Type B pancreatic cell (in vitro differentiated cells): ENCODE measurements at regions not wholly inside any gene's neighbourhood (a gene's known extent, or its start where the extent isn't known, plus 50 kb on each side); places are given as distances from the start of the nearest gene placed in this dataset.

Experiments
- DNase-seq: peaks from one replicate; pipeline ENCODE4 v3.0.0; 2021; ENCODE audit warnings: mixed read lengths; ENCODE audit not compliant: unreplicated experiment; ENCODE audit errors: extremely low spot score
- H3K27ac Mint-ChIP-seq: 2 replicates; pipeline ENCODE4 v1.8.0; 2021; ENCODE audit warnings: mild to moderate bottlenecking, mixed read lengths
- H3K27me3 Mint-ChIP-seq: 2 replicates; pipeline ENCODE4 v1.8.0; 2021; ENCODE audit warnings: mixed read lengths
- H3K36me3 Mint-ChIP-seq: 2 replicates; pipeline ENCODE4 v1.8.0; 2021; ENCODE audit warnings: mixed read lengths
- H3K4me1 Mint-ChIP-seq: one replicate; pipeline ENCODE4 v1.8.0; 2021; ENCODE audit warnings: mixed read lengths; ENCODE audit not compliant: unreplicated experiment
- H3K4me3 Mint-ChIP-seq: 2 replicates; pipeline ENCODE4 v1.8.0; 2021; ENCODE audit warnings: mild to moderate bottlenecking, mixed read lengths
- H3K9me3 Mint-ChIP-seq: 2 replicates; pipeline ENCODE4 v1.8.0; 2021; ENCODE audit warnings: mixed read lengths
- TF ChIP-seq, protein P1 (sequence below): fragments of 200-600 bp; sonication (generic); conservative IDR thresholded peaks from 2 replicates; pipeline ENCODE4 v1.5.0; 2021; ENCODE audit warnings: antibody characterized with exemption, mild to moderate bottlenecking

DNA sequence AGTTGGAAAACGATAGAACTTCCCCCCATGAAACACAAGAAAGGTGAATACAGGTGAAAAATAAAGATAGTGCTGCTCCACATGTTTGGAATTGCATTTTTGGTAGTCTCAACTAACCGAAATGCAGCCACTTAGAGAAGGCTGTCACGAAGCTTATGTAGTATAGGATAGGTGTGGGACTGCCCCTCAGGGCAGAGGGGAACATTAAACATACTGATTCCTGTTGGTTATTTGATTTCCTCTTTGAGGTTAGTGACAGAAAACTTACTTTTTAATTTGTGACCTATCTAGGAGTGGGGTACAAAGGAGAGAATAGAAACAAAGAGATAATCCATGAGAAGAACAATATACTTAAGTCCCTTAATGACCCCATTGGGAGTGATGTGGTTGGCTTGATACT lies 85.8 kb upstream of the SATB1 start:
- H3K4me1 Mint-ChIP-seq = no peaks in the 10 kb centered on the region
- no peaks in the 10 kb centered on the region for H3K27me3 Mint-ChIP-seq
- DNase-seq = no peak
- TF ChIP-seq, protein P1, sequence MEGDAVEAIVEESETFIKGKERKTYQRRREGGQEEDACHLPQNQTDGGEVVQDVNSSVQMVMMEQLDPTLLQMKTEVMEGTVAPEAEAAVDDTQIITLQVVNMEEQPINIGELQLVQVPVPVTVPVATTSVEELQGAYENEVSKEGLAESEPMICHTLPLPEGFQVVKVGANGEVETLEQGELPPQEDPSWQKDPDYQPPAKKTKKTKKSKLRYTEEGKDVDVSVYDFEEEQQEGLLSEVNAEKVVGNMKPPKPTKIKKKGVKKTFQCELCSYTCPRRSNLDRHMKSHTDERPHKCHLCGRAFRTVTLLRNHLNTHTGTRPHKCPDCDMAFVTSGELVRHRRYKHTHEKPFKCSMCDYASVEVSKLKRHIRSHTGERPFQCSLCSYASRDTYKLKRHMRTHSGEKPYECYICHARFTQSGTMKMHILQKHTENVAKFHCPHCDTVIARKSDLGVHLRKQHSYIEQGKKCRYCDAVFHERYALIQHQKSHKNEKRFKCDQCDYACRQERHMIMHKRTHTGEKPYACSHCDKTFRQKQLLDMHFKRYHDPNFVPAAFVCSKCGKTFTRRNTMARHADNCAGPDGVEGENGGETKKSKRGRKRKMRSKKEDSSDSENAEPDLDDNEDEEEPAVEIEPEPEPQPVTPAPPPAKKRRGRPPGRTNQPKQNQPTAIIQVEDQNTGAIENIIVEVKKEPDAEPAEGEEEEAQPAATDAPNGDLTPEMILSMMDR = no peak
- peaks cover 9% of the 10 kb centered on the region for H3K9me3 Mint-ChIP-seq
- H3K4me3 Mint-ChIP-seq = no peak overlapping the region
- H3K36me3 Mint-ChIP-seq = no peaks in the 10 kb centered on the region
- no peak overlapping the region for H3K27ac Mint-ChIP-seq

DNA sequence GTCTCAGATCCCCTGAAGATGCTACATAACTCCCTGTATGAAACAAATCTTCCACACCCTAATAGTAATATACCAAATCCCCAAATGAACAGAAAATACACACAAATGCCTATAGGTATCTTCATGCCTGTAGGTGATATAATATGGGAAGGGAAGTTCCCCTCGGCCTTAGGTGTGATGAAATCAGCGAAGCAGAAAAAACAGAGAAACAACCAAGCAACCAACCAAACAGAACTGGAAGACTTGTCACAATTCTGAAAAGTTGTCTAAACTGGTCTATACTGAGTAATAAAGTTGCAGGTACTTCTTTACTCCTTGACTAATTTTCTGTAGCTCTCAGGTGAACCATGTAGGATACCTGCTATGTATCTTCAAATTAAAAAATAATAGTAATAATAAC lies 82.2 kb upstream of the SATB1 start:
- Mint-ChIP-seq H3K27me3 (no peaks in the 10 kb centered on the region), H3K4me1 (no peaks in the 10 kb centered on the region), H3K4me3 (no peak overlapping the region), H3K27ac (no peak overlapping the region), H3K9me3 (peaks cover 9% of the 10 kb centered on the region), H3K36me3 (no peaks in the 10 kb centered on the region)
- TF ChIP-seq, protein P1 = no peak
- no peak for DNase-seq

DNA sequence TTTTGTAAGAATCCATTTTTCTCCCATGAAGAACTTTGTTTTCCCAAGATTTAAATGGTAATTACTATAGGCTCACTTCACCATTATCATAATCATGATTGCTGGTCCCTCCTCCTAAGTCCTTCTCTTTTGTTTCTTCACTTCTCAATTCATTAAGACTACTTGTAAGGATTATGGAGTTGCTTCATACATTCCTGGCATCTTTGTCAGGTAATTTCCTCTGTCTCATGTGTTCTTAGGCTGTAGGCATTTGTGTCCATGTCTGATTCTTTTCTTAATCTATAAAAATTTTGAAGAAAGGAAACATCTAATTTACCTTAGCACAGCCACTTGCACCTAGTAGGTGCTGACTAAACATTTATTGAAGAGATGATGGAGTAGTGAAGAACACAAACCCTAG lies 79.9 kb upstream of the SATB1 start:
- TF ChIP-seq, protein P1 = no peak
- peaks cover 9% of the 10 kb centered on the region for H3K9me3 Mint-ChIP-seq

DNA sequence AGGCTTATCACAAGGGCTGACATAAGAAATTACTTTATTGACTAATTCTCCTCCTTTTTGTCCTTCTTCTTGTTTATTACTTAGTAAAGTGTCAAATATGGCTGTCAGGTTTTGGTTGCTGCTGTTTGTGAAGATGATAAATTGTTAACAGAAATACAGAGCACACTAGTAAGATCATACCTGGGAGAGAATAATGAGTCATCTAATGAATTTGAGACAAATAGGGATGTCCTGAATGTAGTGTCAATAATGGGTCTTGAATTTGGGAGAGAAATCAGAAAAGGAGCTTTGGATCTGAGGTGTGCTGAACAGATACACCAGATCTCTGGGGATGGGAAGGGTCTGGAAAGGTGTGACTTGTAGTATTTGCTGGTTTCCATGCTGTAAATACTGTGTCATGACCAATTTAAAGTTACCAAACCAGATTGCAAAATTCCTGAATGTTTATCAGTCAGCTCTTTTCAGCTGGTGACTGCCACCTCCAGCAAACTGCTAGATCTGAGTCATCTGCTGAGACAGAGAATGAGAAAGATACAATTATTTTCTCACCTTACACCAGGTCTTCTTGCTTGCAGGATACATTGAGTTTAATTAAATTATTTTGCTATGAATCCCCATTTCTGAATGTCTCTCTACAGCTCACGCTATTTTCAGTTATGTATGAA lies 76.7 kb upstream of the SATB1 start:
- Mint-ChIP-seq H3K36me3 (no peaks in the 10 kb centered on the region), H3K4me3 (no peak overlapping the region), H3K4me1 (no peaks in the 10 kb centered on the region), H3K27me3 (no peaks in the 10 kb centered on the region), H3K27ac (peak overlapping the region; percentile 86), H3K9me3 (no peaks in the 10 kb centered on the region)
- DNase-seq = no peak
- TF ChIP-seq, protein P1 = no peak

More for the DNA sequence above, 79.9 kb upstream of the SATB1 start:
- no peaks in the 10 kb centered on the region for H3K27me3 Mint-ChIP-seq
- H3K4me3 Mint-ChIP-seq = no peak overlapping the region
- H3K27ac Mint-ChIP-seq = no peak overlapping the region
- DNase-seq = no peak
- no peaks in the 10 kb centered on the region for H3K36me3 Mint-ChIP-seq
- H3K4me1 Mint-ChIP-seq = no peaks in the 10 kb centered on the region

DNA sequence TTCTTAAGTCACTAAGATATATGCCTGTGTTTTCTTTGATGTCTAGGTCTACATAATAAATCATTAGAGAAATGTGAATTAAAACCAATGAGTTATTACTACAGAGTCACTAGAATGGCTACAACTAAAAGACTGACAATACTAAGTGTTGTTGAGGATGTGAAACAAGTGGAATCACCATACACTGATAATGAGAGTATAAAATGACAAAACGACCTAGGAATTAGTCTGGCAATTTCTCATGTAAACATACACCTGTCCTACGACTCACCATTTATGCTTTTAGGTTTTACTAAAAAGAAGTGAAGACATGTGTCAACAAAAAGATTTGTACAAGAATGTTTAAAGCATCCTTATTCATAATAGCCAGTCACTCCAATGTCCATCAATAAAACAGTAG lies 75.2 kb upstream of the SATB1 start:
- Mint-ChIP-seq H3K27me3 (no peaks in the 10 kb centered on the region), H3K4me3 (no peak overlapping the region), H3K27ac (no peak overlapping the region), H3K9me3 (no peaks in the 10 kb centered on the region), H3K4me1 (no peaks in the 10 kb centered on the region), H3K36me3 (no peaks in the 10 kb centered on the region)
- TF ChIP-seq, protein P1 = no peak
- DNase-seq = no peak

DNA sequence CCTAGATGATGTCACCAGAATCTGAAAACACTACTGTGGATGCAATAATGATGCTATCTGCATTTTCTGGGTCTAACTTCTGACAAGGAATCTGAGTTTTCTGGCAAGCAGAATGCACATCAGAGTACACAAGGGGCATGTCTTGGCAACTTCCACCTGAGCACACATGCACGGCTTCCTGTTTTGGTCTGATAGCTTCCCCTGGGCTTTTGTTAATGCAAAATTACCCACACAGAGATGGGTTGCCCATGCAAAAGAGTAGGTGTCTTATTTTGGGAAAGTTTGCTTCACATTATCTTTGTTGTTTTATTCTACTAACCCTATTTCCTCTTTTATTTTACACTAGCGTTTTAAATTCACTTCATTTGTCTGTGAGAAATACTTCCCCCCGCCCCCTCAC lies 74.2 kb upstream of the SATB1 start:
- DNase-seq = no peak
- Mint-ChIP-seq H3K36me3 (no peaks in the 10 kb centered on the region), H3K27ac (no peak overlapping the region), H3K27me3 (no peaks in the 10 kb centered on the region), H3K4me1 (no peaks in the 10 kb centered on the region), H3K4me3 (no peak overlapping the region), H3K9me3 (no peaks in the 10 kb centered on the region)
- TF ChIP-seq, protein P1 = no peak
